SK-N-SH treated with all-trans-retinoic acid at 6 μM for 48 hours (cell line): ENCODE measurements at regions not wholly inside any gene's neighbourhood (a gene's known extent, or its start where the extent isn't known, plus 50 kb on each side); places are given as distances from the start of the nearest gene placed in this dataset.
"Not testable (repeated sequence)": the region's sequence is repeated elsewhere in the genome, so short reads cannot be mapped to it uniquely, and the experiment has no call there.

ENCODE experiments used
- GLIS3 ChIP-seq: fragments of 250-450 bp; sonication (Bioruptor Pico); IDR thresholded peaks from 2 replicates; pipeline ENCODE4 v1.5.0; 2020; ENCODE audit warnings: mild to moderate bottlenecking, moderate library complexity
- RARB ChIP-seq: fragments of 250-450 bp; sonication (Bioruptor Pico); IDR thresholded peaks from 2 replicates; pipeline ENCODE4 v1.8.0; 2021; ENCODE audit warnings: mild to moderate bottlenecking, moderate library complexity
- TCF4 ChIP-seq: fragments of 250-450 bp; sonication (Bioruptor Pico); IDR thresholded peaks from 2 replicates; pipeline ENCODE4 v1.8.0; 2021; ENCODE audit warnings: mild to moderate bottlenecking, moderate library complexity, borderline replicate concordance
- TOX ChIP-seq: fragments of 250-450 bp; sonication (Bioruptor Pico); IDR thresholded peaks from 2 replicates; pipeline ENCODE4 v1.8.0; 2021; ENCODE audit warnings: mild to moderate bottlenecking, moderate library complexity, borderline replicate concordance
- ZC3H10 ChIP-seq: fragments of 250-450 bp; sonication (Bioruptor Pico); IDR thresholded peaks from 2 replicates; pipeline ENCODE4 v1.5.1; 2021; ENCODE audit warnings: mild to moderate bottlenecking, moderate library complexity
- ZFP3 ChIP-seq: fragments of 250-450 bp; sonication (Bioruptor Pico); IDR thresholded peaks from 2 replicates; pipeline ENCODE4 v1.5.0; 2020; ENCODE audit warnings: mild to moderate bottlenecking, moderate library complexity
- ZFP30 ChIP-seq: fragments of 450-650 bp; formaldehyde crosslinking; IDR thresholded peaks from 2 replicates; pipeline ENCODE4 v1.5.0; 2022; ENCODE audit warnings: mild to moderate bottlenecking, moderate library complexity
- ZNF70 ChIP-seq: fragments of 450-650 bp; formaldehyde crosslinking; IDR thresholded peaks from 2 replicates; pipeline ENCODE4 v1.5.0; 2020; ENCODE audit warnings: mild to moderate bottlenecking, moderate library complexity
- ZNF8 ChIP-seq: fragments of 450-650 bp; formaldehyde crosslinking; IDR thresholded peaks from 2 replicates; pipeline ENCODE4 v1.5.0; 2020; ENCODE audit warnings: mild to moderate bottlenecking, moderate library complexity
- TF ChIP-seq, protein P1 (sequence below): fragments of 250-450 bp; sonication (Bioruptor Pico); IDR thresholded peaks from 2 replicates; pipeline ENCODE4 v1.8.0; 2020; ENCODE audit warnings: mild to moderate bottlenecking, moderate library complexity, borderline replicate concordance
- TF ChIP-seq, protein P2 (sequence below): fragments of 250-450 bp; sonication (Bioruptor Pico); IDR thresholded peaks from 2 replicates; pipeline ENCODE4 v1.5.0; 2020; ENCODE audit warnings: mild to moderate bottlenecking, moderate library complexity

DNA sequence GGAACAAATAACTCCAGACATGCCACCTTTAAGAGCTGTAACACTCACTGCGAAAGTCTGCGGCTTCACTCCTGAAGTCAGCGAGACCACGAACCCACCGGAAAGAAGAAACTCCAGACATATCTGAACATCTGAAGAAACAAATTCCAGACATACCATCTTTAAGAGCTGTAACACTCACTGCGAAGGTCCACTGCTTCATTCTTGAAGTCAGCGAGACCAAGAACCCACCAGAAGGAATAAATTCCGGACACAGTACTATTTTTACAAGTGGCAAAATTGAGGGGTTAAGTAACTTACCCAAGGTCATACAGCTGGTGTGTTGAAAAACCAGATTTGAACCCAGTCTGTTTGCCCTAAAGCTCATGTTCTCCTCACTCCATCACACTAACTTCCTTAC is 96.8 kb upstream of the GALNT15 start:
- TF ChIP-seq, protein P1, sequence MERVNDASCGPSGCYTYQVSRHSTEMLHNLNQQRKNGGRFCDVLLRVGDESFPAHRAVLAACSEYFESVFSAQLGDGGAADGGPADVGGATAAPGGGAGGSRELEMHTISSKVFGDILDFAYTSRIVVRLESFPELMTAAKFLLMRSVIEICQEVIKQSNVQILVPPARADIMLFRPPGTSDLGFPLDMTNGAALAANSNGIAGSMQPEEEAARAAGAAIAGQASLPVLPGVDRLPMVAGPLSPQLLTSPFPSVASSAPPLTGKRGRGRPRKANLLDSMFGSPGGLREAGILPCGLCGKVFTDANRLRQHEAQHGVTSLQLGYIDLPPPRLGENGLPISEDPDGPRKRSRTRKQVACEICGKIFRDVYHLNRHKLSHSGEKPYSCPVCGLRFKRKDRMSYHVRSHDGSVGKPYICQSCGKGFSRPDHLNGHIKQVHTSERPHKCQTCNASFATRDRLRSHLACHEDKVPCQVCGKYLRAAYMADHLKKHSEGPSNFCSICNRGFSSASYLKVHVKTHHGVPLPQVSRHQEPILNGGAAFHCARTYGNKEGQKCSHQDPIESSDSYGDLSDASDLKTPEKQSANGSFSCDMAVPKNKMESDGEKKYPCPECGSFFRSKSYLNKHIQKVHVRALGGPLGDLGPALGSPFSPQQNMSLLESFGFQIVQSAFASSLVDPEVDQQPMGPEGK (CRISPR knock-in tag), result not testable (repeated sequence)
- TF ChIP-seq ZNF70 (CRISPR knock-in tag); TOX (CRISPR knock-in tag); ZFP30 (CRISPR knock-in tag); GLIS3 (CRISPR knock-in tag); TCF4 (CRISPR knock-in tag); ZFP3 (CRISPR knock-in tag); ZNF8 (CRISPR knock-in tag); RARB; ZC3H10: not testable (repeated sequence)
- TF ChIP-seq, protein P2, sequence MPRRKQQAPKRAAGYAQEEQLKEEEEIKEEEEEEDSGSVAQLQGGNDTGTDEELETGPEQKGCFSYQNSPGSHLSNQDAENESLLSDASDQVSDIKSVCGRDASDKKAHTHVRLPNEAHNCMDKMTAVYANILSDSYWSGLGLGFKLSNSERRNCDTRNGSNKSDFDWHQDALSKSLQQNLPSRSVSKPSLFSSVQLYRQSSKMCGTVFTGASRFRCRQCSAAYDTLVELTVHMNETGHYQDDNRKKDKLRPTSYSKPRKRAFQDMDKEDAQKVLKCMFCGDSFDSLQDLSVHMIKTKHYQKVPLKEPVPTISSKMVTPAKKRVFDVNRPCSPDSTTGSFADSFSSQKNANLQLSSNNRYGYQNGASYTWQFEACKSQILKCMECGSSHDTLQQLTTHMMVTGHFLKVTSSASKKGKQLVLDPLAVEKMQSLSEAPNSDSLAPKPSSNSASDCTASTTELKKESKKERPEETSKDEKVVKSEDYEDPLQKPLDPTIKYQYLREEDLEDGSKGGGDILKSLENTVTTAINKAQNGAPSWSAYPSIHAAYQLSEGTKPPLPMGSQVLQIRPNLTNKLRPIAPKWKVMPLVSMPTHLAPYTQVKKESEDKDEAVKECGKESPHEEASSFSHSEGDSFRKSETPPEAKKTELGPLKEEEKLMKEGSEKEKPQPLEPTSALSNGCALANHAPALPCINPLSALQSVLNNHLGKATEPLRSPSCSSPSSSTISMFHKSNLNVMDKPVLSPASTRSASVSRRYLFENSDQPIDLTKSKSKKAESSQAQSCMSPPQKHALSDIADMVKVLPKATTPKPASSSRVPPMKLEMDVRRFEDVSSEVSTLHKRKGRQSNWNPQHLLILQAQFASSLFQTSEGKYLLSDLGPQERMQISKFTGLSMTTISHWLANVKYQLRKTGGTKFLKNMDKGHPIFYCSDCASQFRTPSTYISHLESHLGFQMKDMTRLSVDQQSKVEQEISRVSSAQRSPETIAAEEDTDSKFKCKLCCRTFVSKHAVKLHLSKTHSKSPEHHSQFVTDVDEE (CRISPR knock-in tag), result not testable (repeated sequence)
